Progenitor cell of endocrine pancreas (in vitro differentiated cells): ENCODE measurements at regions not wholly inside any gene's neighbourhood (a gene's known extent, or its start where the extent isn't known, plus 50 kb on each side); places are given as distances from the start of the nearest gene placed in this dataset.

Experiments used
- DNase-seq: peaks from one replicate; pipeline ENCODE4 v3.0.0; 2021; ENCODE audit warnings: low spot score; ENCODE audit not compliant: unreplicated experiment
- H3K27ac Mint-ChIP-seq: 2 replicates; pipeline ENCODE4 v1.8.0; 2021; ENCODE audit warnings: mild to moderate bottlenecking, moderate library complexity, mixed read lengths
- H3K27me3 Mint-ChIP-seq: 2 replicates; pipeline ENCODE4 v1.8.0; 2021; ENCODE audit warnings: mixed read lengths
- H3K36me3 Mint-ChIP-seq: 2 replicates; pipeline ENCODE4 v1.8.0; 2022; ENCODE audit warnings: mixed read lengths; ENCODE audit not compliant: insufficient read depth
- H3K4me1 Mint-ChIP-seq: 2 replicates; pipeline ENCODE4 v1.8.0; 2021; ENCODE audit warnings: low read depth, mixed read lengths
- H3K4me3 Mint-ChIP-seq: 2 replicates; pipeline ENCODE4 v1.8.0; 2021; ENCODE audit warnings: low read depth, mild to moderate bottlenecking, moderate library complexity, mixed read lengths
- H3K9me3 Mint-ChIP-seq: 2 replicates; pipeline ENCODE4 v1.8.0; 2021; ENCODE audit warnings: low read depth, mixed read lengths
- TF ChIP-seq, protein P1 (sequence below): fragments of 200-600 bp; sonication (generic); IDR thresholded peaks from one replicate; pipeline ENCODE4 v1.5.0; 2021; ENCODE audit warnings: antibody characterized with exemption, mild to moderate bottlenecking; ENCODE audit not compliant: unreplicated experiment

DNA sequence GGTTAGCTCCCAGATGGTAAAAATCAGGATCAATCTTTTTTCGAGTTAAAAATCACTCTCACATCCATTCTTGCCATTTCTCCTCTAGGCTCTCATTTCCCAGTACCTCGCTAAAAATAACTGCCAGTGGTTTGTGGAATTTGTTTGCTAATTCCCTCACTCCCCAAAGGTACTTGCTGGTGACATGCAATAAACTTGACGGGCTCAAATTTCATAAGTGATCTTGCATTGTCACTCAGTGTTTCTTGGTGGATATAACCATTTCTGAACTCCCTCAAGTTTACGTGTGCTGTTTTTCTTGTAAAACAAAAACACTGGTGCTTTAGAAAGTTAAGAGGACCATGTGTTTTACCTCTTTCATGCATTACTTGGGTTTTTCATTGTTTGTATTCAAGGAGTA is 399.2 kb upstream of the MKI67 start:
- TF ChIP-seq, protein P1, sequence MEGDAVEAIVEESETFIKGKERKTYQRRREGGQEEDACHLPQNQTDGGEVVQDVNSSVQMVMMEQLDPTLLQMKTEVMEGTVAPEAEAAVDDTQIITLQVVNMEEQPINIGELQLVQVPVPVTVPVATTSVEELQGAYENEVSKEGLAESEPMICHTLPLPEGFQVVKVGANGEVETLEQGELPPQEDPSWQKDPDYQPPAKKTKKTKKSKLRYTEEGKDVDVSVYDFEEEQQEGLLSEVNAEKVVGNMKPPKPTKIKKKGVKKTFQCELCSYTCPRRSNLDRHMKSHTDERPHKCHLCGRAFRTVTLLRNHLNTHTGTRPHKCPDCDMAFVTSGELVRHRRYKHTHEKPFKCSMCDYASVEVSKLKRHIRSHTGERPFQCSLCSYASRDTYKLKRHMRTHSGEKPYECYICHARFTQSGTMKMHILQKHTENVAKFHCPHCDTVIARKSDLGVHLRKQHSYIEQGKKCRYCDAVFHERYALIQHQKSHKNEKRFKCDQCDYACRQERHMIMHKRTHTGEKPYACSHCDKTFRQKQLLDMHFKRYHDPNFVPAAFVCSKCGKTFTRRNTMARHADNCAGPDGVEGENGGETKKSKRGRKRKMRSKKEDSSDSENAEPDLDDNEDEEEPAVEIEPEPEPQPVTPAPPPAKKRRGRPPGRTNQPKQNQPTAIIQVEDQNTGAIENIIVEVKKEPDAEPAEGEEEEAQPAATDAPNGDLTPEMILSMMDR, result no peak
- Mint-ChIP-seq H3K9me3 (no peaks in the 10 kb centered on the region), H3K4me1 (no peaks in the 10 kb centered on the region), H3K4me3 (no peak overlapping the region), H3K27me3 (peaks cover 32% of the 10 kb centered on the region), H3K27ac (no peak overlapping the region), H3K36me3 (no peaks in the 10 kb centered on the region)
- DNase-seq, result no peak

DNA sequence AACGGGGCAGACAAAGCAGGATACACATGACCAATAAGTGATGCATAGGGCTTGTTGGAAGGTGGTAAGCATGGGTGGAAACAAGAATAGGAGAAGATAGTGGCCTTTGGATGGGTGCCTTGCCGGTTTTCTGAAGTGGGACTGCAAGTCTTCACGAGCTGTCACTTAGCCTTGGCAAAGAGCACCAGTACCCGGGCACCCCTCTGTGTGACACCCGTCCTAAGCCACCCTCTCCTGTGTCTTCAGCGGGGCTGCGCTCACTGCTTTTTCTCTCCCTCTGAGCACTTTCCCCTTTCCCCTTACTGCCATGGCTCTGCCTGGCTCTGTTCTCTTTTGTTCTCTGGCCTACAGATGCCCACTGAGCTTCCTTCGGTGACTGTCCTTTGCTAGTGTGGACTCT is 399.7 kb upstream of the MKI67 start:
- Mint-ChIP-seq H3K36me3 (no peaks in the 10 kb centered on the region), H3K27me3 (peaks cover 32% of the 10 kb centered on the region), H3K4me1 (no peaks in the 10 kb centered on the region), H3K9me3 (no peaks in the 10 kb centered on the region), H3K27ac (no peak overlapping the region), H3K4me3 (no peak overlapping the region)
- no peak for DNase-seq
- TF ChIP-seq, protein P1, result no peak

DNA sequence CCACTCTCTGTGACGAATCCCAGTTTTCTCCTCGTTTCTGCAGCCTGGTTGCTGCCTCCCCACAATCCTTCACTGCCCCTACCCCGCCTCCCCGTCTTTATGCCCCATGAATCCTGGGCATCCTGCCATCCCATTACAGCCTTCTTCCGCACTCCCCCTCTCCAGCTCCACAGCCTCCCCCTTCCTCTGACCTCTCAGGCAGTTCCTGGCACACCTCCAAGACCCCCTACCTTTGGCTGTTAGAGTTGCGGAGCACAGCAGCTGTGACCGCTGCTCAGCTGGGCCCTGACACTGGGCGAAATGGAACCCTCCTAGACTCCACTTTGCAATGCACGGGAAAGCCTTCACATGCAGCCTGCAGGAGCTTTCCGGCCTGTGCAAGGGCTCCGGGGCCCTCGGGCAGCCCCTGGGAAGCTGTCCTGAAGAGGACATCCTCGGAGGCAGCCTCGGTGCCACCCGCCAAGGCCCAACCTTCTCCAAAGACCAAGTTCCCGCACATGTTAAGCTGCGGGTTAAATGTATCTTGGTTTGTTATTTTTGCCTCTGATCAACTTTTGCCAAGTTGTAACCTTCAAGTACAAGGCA is 400.7 kb upstream of the MKI67 start:
- Mint-ChIP-seq H3K36me3 (no peaks in the 10 kb centered on the region), H3K4me3 (no peak overlapping the region), H3K27ac (no peak overlapping the region), H3K4me1 (no peaks in the 10 kb centered on the region), H3K9me3 (no peaks in the 10 kb centered on the region), H3K27me3 (peaks cover 34% of the 10 kb centered on the region)
- no peak for DNase-seq
- TF ChIP-seq, protein P1, result no peak

DNA sequence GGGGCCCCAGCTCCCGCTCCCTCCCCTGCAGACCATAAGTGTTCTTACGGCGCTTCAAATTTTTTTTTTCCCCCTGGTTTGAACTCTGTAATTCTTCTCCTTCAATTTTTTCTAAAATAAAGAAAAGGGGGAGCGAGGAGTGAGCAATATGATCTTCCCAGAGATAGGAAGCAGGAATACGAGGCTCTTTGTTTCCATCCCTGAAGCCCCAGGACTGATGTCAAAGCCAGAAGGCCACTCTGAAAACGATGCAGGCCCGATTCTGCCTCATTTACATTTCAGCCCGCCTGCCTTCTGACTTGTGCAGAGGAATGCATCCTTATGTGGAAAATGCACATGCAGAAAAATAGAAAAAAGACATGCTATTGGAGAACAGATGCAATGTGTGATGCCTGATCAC is 401.5 kb upstream of the MKI67 start:
- no peaks in the 10 kb centered on the region for H3K4me1 Mint-ChIP-seq
- no peaks in the 10 kb centered on the region for H3K9me3 Mint-ChIP-seq
- no peak for DNase-seq
- H3K4me3 Mint-ChIP-seq, result no peak overlapping the region
- TF ChIP-seq, protein P1, result no peak
- H3K36me3 Mint-ChIP-seq, result no peaks in the 10 kb centered on the region
- H3K27ac Mint-ChIP-seq, result no peak overlapping the region
- H3K27me3 Mint-ChIP-seq, result peaks cover 38% of the 10 kb centered on the region

DNA sequence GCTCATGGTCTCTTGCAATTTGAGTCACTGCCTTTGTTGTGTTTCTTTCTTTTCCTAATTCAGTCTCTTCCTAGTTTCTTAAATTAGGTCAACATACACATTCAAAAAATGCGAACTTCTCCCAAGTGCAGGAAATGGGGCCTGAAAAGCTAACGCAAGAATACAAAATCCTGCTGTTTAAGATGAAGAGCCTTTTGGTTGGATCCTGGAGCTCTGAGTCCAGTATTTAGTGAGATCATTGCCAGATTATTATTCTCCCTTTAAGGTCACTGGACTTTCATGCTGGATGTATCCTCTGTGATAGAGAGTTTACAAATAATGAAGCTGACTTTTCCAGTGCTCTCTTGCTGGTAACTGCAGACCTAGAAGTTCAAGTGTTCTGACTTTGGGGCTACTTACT is 401.9 kb upstream of the MKI67 start:
- Mint-ChIP-seq H3K27ac (no peak overlapping the region), H3K4me1 (no peaks in the 10 kb centered on the region), H3K36me3 (no peaks in the 10 kb centered on the region), H3K27me3 (peaks cover 42% of the 10 kb centered on the region), H3K4me3 (no peak overlapping the region), H3K9me3 (no peaks in the 10 kb centered on the region)
- TF ChIP-seq, protein P1, result no peak
- DNase-seq, result no peak
